ENCODE measurements at regions not wholly inside any gene's neighbourhood (a gene's known extent, or its start where the extent isn't known, plus 50 kb on each side); places are given as distances from the start of the nearest gene placed in this dataset.
A peak's percentile ranks its signal among the peaks of the same experiment; 100 is the strongest.

DNA sequence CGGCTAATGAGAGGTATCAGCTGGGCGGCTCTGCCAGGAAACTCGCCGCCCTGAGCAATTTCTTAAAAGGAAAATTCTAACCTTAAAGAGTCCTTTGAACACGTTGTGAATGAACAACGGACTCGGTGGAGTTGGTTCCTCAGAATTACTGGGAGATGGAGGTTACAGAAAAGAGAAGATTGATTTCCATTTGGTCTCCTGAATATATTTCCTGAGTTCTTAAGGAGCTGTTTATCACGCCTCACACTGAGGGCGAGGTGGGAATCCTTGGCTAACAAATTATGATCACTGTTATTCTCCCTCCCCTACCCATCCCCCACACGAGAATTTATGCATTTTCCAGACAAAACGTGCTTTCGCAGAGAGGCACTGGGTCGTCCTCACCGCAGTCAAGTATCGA is 194.5 kb upstream of the C14orf180 start:
- 0 out of 2 replicates have a peak overlapping the region, but pooled peaks have one; percentile 29 for H3K27ac Mint-ChIP-seq
- CTCF ChIA-PET = interaction anchor here (1.0 kb wide), 1 partner anchor 15 kb away, joined by 5 read pairs; no protein-coding TSS in a partner anchor
- peaks cover 16% of the 10 kb centered on the region for H3K9me3 Mint-ChIP-seq
- ATAC-seq (no peak), DNase-seq (ENCODE audit: low spot score) (no peak)
- no peak overlapping the region for H3K4me3 Mint-ChIP-seq
- TF ChIP-seq, protein P1, sequence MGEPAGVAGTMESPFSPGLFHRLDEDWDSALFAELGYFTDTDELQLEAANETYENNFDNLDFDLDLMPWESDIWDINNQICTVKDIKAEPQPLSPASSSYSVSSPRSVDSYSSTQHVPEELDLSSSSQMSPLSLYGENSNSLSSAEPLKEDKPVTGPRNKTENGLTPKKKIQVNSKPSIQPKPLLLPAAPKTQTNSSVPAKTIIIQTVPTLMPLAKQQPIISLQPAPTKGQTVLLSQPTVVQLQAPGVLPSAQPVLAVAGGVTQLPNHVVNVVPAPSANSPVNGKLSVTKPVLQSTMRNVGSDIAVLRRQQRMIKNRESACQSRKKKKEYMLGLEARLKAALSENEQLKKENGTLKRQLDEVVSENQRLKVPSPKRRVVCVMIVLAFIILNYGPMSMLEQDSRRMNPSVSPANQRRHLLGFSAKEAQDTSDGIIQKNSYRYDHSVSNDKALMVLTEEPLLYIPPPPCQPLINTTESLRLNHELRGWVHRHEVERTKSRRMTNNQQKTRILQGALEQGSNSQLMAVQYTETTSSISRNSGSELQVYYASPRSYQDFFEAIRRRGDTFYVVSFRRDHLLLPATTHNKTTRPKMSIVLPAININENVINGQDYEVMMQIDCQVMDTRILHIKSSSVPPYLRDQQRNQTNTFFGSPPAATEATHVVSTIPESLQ (CRISPR knock-in tag; IDR thresholded peaks at IDR 0.05) = no peak
- no peak for TF ChIP-seq FOXK1 (CRISPR knock-in tag; IDR thresholded peaks at IDR 0.05)
- no peak for TF ChIP-seq ZNF671 (CRISPR knock-in tag; IDR thresholded peaks at IDR 0.05)
- TF ChIP-seq SMAD3 (CRISPR knock-in tag; IDR thresholded peaks at IDR 0.05; ENCODE audit: borderline replicate concordance) = no peak
- TF ChIP-seq JUN (CRISPR knock-in tag; IDR thresholded peaks at IDR 0.05) = no peak
- TF ChIP-seq TEAD1 (CRISPR knock-in tag; IDR thresholded peaks at IDR 0.05) = no peak
- TF ChIP-seq, protein P2, sequence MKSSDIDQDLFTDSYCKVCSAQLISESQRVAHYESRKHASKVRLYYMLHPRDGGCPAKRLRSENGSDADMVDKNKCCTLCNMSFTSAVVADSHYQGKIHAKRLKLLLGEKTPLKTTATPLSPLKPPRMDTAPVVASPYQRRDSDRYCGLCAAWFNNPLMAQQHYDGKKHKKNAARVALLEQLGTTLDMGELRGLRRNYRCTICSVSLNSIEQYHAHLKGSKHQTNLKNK (CRISPR knock-in tag; IDR thresholded peaks at IDR 0.05) = no peak
- TF ChIP-seq, protein P3, sequence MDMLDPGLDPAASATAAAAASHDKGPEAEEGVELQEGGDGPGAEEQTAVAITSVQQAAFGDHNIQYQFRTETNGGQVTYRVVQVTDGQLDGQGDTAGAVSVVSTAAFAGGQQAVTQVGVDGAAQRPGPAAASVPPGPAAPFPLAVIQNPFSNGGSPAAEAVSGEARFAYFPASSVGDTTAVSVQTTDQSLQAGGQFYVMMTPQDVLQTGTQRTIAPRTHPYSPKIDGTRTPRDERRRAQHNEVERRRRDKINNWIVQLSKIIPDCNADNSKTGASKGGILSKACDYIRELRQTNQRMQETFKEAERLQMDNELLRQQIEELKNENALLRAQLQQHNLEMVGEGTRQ (CRISPR knock-in tag; IDR thresholded peaks at IDR 0.05) = no peak
- TF ChIP-seq ZNF396 (CRISPR knock-in tag; IDR thresholded peaks at IDR 0.05; ENCODE audit: borderline replicate concordance) = no peak
- TF ChIP-seq, protein P4, sequence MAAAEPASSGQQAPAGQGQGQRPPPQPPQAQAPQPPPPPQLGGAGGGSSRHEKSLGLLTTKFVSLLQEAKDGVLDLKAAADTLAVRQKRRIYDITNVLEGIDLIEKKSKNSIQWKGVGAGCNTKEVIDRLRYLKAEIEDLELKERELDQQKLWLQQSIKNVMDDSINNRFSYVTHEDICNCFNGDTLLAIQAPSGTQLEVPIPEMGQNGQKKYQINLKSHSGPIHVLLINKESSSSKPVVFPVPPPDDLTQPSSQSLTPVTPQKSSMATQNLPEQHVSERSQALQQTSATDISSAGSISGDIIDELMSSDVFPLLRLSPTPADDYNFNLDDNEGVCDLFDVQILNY (CRISPR knock-in tag; IDR thresholded peaks at IDR 0.05) = no peak
- no peak for TF ChIP-seq ETV6 (CRISPR knock-in tag; IDR thresholded peaks at IDR 0.05)
- TF ChIP-seq ESRRA (CRISPR knock-in tag; IDR thresholded peaks at IDR 0.05; ENCODE audit: borderline replicate concordance) = no peak
- TF ChIP-seq, protein P5, sequence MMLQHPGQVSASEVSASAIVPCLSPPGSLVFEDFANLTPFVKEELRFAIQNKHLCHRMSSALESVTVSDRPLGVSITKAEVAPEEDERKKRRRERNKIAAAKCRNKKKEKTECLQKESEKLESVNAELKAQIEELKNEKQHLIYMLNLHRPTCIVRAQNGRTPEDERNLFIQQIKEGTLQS (CRISPR knock-in tag; conservative IDR thresholded peaks at IDR 0.05) = no peak
- TF ChIP-seq, protein P6, sequence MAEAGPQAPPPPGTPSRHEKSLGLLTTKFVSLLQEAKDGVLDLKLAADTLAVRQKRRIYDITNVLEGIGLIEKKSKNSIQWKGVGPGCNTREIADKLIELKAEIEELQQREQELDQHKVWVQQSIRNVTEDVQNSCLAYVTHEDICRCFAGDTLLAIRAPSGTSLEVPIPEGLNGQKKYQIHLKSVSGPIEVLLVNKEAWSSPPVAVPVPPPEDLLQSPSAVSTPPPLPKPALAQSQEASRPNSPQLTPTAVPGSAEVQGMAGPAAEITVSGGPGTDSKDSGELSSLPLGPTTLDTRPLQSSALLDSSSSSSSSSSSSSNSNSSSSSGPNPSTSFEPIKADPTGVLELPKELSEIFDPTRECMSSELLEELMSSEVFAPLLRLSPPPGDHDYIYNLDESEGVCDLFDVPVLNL (CRISPR knock-in tag; IDR thresholded peaks at IDR 0.05; ENCODE audit: borderline replicate concordance, low read depth) = no peak
- peaks cover 9% of the 10 kb centered on the region for H3K4me1 Mint-ChIP-seq
- POLR2A ChIA-PET = no interaction called here
- peaks cover 6% of the 10 kb centered on the region; the same call in 1 of the 2 replicates for H3K36me3 Mint-ChIP-seq
- peaks cover 3% of the 10 kb centered on the region; the same call in 1 of the 2 replicates for H3K27me3 Mint-ChIP-seq (ENCODE audit: low read depth)

DNA sequence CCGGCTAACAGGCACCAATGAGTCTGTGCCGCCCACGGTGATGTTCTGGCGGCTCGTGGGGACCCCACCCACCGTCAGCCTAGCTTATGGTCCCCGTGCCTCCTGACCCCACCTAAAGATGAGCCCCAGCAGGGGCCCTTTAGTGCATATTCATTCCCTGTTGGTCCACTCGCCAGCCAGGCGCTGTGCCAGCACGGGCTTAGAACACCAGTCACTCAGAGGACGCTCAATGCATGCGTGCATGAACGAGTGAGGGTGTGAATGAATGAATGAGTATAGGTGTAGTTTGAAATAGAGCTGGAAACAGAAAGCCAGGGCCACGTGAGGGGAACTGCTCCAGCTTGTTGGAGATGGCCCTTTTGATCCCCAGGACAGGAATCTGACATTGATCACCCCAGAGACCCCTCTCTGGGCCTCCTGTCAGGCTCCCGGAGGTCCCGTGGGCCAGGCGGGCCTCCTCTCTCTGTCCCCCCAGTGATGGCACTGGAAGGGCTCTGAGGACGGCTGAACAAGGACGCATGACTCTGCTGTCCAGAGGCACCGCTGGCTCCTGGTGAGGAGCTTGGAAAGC is 193.9 kb upstream of the C14orf180 start:
- ChIA-PET POLR2A (no interaction called here), CTCF (interaction anchor here (0.8 to 1.0 kb wide), 2 partner anchors 15 to 43 kb away, joined by 3 to 5 read pairs; no protein-coding TSS in a partner anchor)
- ATAC-seq (no peak), DNase-seq (ENCODE audit: low spot score) (peak; percentile 9)
- Mint-ChIP-seq H3K36me3 (peaks cover 6% of the 10 kb centered on the region; the same call in 1 of the 2 replicates), H3K4me1 (peaks cover 9% of the 10 kb centered on the region), H3K4me3 (no peak overlapping the region), H3K27ac (no peak overlapping the region), H3K27me3 (ENCODE audit: low read depth) (0 out of 2 replicates have a peak, but pooled peaks cover 3% of the 10 kb centered on the region), H3K9me3 (peaks cover 11% of the 10 kb centered on the region)
- TF ChIP-seq, protein P2 (CRISPR knock-in tag; IDR thresholded peaks at IDR 0.05) = no peak
- TF ChIP-seq, protein P7, sequence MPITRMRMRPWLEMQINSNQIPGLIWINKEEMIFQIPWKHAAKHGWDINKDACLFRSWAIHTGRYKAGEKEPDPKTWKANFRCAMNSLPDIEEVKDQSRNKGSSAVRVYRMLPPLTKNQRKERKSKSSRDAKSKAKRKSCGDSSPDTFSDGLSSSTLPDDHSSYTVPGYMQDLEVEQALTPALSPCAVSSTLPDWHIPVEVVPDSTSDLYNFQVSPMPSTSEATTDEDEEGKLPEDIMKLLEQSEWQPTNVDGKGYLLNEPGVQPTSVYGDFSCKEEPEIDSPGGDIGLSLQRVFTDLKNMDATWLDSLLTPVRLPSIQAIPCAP (CRISPR knock-in tag; IDR thresholded peaks at IDR 0.05) = no peak
- TF ChIP-seq, protein P8, sequence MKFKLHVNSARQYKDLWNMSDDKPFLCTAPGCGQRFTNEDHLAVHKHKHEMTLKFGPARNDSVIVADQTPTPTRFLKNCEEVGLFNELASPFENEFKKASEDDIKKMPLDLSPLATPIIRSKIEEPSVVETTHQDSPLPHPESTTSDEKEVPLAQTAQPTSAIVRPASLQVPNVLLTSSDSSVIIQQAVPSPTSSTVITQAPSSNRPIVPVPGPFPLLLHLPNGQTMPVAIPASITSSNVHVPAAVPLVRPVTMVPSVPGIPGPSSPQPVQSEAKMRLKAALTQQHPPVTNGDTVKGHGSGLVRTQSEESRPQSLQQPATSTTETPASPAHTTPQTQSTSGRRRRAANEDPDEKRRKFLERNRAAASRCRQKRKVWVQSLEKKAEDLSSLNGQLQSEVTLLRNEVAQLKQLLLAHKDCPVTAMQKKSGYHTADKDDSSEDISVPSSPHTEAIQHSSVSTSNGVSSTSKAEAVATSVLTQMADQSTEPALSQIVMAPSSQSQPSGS (CRISPR knock-in tag; IDR thresholded peaks at IDR 0.05; ENCODE audit: borderline replicate concordance, low read depth) = no peak
- no peak for TF ChIP-seq SMAD3 (CRISPR knock-in tag; IDR thresholded peaks at IDR 0.05; ENCODE audit: borderline replicate concordance)
- TF ChIP-seq RELA (CRISPR knock-in tag; IDR thresholded peaks at IDR 0.05; ENCODE audit: borderline replicate concordance) = no peak
- no peak for TF ChIP-seq HMGA2 (CRISPR knock-in tag; IDR thresholded peaks at IDR 0.05)
- TF ChIP-seq MXD4 (CRISPR knock-in tag; IDR thresholded peaks at IDR 0.05; ENCODE audit: borderline replicate concordance) = no peak
- TF ChIP-seq, protein P9, sequence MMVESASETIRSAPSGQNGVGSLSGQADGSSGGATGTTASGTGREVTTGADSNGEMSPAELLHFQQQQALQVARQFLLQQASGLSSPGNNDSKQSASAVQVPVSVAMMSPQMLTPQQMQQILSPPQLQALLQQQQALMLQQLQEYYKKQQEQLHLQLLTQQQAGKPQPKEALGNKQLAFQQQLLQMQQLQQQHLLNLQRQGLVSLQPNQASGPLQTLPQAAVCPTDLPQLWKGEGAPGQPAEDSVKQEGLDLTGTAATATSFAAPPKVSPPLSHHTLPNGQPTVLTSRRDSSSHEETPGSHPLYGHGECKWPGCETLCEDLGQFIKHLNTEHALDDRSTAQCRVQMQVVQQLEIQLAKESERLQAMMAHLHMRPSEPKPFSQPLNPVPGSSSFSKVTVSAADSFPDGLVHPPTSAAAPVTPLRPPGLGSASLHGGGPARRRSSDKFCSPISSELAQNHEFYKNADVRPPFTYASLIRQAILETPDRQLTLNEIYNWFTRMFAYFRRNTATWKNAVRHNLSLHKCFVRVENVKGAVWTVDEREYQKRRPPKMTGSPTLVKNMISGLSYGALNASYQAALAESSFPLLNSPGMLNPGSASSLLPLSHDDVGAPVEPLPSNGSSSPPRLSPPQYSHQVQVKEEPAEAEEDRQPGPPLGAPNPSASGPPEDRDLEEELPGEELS (CRISPR knock-in tag; IDR thresholded peaks at IDR 0.05) = no peak
- no peak for TF ChIP-seq ELF4 (CRISPR knock-in tag; IDR thresholded peaks at IDR 0.05; ENCODE audit: low read depth)
- no peak for TF ChIP-seq SMAD4 (CRISPR knock-in tag; IDR thresholded peaks at IDR 0.05)
- TF ChIP-seq FOXJ3 (CRISPR knock-in tag; IDR thresholded peaks at IDR 0.05; ENCODE audit: borderline replicate concordance) = no peak

Data from WTC11 (cell line).